GM19463 (cell line): ENCODE measurements at regions not wholly inside any gene's neighbourhood (a gene's known extent, or its start where the extent isn't known, plus 50 kb on each side); places are given as distances from the start of the nearest gene placed in this dataset.
"Not testable (repeated sequence)": the region's sequence is repeated elsewhere in the genome, so short reads cannot be mapped to it uniquely, and the experiment has no call there.

Source experiments
- ATAC-seq: cut with Tn5 transposase; IDR thresholded peaks from one replicate; pipeline ENCODE4 v1.9.1; 2021; ENCODE audit warnings: mild to moderate bottlenecking, moderate library complexity; ENCODE audit not compliant: unreplicated experiment

GRCh38 chr3:125790312-125790711 is 178.7 kb upstream of the ROPN1B start:
- not testable (repeated sequence) for ATAC-seq

DNA sequence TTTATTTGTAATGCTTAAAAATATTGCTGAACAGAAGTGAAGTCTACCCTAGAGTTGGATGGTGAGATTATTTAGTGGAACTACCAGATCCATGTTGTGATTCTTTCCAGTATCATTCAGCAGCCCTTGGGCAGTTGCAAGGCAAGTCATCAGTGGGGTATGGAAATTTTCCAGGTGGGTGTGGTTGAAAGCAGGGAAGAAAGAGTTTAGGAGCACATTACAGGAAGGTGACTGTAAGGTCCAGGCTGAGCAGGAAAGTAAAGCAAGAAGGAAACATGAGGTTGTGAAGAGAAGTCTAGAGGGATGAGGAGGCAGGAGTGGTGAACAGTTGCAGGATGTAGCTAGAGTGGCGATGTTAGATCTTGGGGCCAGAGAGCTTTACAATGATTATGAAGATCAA is 178.0 kb upstream of the ROPN1B start:
- ATAC-seq, result not testable (repeated sequence)

DNA sequence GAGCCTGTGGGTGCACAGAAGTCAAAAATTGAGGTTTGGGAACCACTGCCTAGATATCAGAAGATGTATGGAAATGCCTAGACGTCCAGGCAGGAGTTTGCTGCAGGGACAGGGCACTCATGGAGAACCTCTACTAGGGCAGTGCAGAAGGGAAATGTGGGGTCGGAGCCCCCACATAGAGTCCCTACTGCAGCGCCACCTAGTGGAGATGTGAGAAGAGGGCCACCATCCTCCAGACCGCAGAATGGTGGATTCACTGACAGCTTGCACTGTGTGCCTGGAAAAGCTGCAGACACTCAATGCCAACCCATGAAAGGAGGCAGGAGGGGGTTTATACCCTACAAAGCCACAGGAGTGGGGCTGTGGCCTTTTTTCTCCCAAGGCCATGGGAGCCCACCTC is 159.0 kb upstream of the ROPN1B start:
- not testable (repeated sequence) for ATAC-seq

- not testable (repeated sequence) for ATAC-seq
Observed at GRCh38 chr3:125822175-125822574, 146.8 kb upstream of the ROPN1B start.

DNA sequence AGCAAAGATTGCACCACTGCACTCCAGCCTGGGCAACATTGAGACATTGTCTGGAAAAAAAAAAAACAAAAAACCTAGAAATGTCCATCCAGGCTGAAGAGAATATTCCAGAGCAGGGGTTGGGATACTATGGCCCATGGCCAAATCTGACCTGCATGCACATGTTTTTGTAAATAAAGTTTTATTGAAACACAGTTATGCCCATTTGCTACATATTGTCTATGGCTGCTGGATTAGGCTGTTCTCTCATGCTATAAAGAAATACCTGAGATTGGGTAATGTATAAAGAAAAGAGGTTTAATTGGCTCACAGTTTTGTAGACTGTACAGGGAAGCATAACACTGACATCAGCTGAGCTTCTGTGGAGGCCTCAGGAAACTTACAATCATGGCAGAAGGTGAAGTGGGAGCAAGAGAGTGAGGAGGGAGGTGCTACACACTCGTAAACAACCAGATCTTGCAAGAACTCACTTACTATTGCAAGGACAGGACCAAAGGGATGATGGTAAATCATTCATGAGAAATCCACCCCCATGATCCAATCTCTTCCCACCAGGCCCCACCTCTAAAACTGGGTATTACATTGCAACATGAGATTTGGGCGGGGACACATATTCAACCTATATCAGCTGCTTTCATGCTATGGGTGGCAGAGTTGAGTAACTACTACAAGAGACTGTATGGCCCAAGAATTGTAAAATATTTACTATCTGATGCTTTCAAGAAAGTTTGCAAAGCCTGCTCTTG is 137.8 kb upstream of the ROPN1B start:
- not testable (repeated sequence) for ATAC-seq

- ATAC-seq, result not testable (repeated sequence)
Observed at GRCh38 chr3:125835562-125835961, 133.4 kb upstream of the ROPN1B start.

GRCh38 chr3:125836011-125836551 is 132.9 kb upstream of the ROPN1B start:
- ATAC-seq, result not testable (repeated sequence)

DNA sequence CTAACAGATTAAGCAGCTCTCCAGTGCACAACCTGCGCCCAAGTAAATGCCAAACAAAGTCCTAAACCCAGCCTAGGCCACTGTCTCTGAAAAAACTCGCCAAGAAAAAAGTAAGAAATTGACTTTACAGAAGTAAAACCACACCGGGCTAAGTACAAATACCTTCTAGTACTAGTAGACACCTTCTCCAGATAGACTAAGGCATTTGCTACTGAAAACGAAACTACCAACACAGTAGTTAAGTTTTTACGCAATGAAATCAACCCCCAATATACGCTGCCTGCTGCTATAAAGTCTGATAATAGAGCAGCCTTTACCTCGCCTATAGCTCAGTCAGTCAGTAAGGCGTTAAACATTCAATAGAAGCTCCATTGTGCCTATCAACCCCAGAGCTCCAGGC is 132.2 kb upstream of the ROPN1B start:
- ATAC-seq, result not testable (repeated sequence)

- ATAC-seq, result not testable (repeated sequence)
Observed at GRCh38 chr3:125838857-125839256, 130.1 kb upstream of the ROPN1B start.

DNA sequence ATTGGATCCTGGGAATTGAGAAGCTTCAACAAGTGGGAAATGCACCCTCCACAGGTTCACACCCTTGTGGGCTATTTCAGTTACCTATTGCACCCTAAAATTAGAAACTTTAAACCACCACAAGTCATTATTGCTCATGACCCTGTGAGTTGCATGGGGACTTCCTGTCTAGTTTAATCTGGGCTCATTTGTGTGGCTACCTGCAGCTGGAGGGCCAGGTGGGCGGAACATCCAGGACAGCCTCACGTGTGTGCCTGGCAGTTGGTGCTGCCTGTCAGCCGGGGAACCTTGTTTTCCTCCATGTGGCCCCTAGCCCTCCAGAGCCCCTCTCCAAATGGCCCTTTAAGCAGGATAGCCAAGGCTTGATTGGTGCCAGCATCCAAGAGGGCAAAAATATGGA is 128.5 kb upstream of the ROPN1B start:
- not testable (repeated sequence) for ATAC-seq

- ATAC-seq, result not testable (repeated sequence)
Observed at GRCh38 chr3:125847966-125848365, 121.0 kb upstream of the ROPN1B start.

GRCh38 chr3:125855006-125855405 is 114.0 kb upstream of the ROPN1B start:
- ATAC-seq, result not testable (repeated sequence)

- ATAC-seq, result not testable (repeated sequence)
Observed at GRCh38 chr3:125860547-125860946, 108.4 kb upstream of the ROPN1B start.

- not testable (repeated sequence) for ATAC-seq
Observed at GRCh38 chr3:125862841-125863254, 106.1 kb upstream of the ROPN1B start.

- not testable (repeated sequence) for ATAC-seq
Observed at GRCh38 chr3:125864532-125864931, 104.4 kb upstream of the ROPN1B start.

DNA sequence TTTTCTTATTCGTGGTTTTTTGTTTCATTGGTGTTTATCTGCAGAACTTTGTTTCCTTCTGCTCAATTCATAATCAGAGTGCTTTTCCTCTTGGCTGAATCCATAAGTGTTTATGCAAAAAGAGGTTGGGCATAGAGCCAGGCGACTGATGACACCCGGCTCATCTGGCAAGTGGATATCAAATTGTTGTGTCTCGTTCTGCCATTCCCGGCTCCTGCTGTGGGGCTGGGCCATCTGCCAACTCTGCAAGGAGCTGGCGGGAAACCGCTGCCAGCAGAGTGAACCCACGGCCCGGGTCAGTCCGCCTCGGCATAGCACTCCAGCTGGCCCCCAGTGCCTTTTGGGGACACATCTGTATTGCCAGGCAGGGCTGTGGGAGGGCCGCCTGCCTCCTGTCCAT is 83.0 kb upstream of the ROPN1B start:
- ATAC-seq, result not testable (repeated sequence)

- not testable (repeated sequence) for ATAC-seq
Observed at GRCh38 chr3:125899181-125899580, 69.8 kb upstream of the ROPN1B start.

- ATAC-seq, result not testable (repeated sequence)
Observed at GRCh38 chr3:125901473-125901872, 67.5 kb upstream of the ROPN1B start.

GRCh38 chr3:125903780-125904455 is 65.1 kb upstream of the ROPN1B start:
- ATAC-seq, result not testable (repeated sequence)

GRCh38 chr3:125907279-125907678 is 61.7 kb upstream of the ROPN1B start:
- not testable (repeated sequence) for ATAC-seq

DNA sequence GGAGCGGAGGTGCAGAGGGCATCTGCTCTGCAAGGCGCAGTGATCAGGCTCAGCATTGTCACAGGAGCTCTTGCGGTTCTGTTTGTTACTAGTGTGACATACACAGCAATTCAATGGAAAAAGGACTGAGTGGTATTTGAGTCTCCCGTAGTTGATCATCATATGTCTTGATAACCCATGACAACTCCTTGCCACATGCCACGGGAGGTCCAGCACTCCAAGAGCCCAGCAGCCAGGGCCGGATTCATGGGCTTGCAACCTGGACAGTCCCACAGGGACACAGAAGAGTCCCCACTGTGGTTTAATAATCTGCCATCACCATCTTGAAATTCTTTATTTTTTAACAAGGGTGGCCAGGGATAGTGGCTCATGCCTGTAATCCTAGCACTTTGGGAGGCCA is 58.1 kb upstream of the ROPN1B start:
- ATAC-seq, result not testable (repeated sequence)
